ENCODE measurements at regions not wholly inside any gene's neighbourhood (a gene's known extent, or its start where the extent isn't known, plus 50 kb on each side); places are given as distances from the start of the nearest gene placed in this dataset.

DNA sequence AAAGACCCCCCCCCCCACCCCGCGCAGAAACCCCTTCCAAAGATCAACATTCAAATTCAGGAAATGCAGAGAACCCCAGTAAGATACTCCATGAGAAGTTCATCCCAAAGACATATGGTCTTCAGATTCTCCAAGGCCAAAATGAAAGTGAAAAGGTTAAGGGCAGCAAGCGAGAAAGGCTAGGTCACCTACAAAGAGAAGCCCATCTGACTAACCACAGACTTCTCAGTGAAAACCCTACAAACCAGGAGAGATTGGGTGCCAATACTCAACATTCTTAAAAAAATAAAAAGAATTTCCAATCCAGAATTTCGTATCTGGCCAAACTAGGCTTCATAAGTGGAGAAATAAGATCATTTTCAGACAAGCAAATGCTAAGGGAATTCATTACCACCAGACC is 175.2 kb downstream of the RND3 start:
- no peaks in the 10 kb centered on the region for H3K4me1 ChIP-seq (ENCODE audit: insufficient read depth, low read length, poor library complexity, severe bottlenecking)
- peaks cover 9% of the 10 kb centered on the region for H3K9me3 ChIP-seq (ENCODE audit: insufficient read depth, low read depth, low read length)

DNA sequence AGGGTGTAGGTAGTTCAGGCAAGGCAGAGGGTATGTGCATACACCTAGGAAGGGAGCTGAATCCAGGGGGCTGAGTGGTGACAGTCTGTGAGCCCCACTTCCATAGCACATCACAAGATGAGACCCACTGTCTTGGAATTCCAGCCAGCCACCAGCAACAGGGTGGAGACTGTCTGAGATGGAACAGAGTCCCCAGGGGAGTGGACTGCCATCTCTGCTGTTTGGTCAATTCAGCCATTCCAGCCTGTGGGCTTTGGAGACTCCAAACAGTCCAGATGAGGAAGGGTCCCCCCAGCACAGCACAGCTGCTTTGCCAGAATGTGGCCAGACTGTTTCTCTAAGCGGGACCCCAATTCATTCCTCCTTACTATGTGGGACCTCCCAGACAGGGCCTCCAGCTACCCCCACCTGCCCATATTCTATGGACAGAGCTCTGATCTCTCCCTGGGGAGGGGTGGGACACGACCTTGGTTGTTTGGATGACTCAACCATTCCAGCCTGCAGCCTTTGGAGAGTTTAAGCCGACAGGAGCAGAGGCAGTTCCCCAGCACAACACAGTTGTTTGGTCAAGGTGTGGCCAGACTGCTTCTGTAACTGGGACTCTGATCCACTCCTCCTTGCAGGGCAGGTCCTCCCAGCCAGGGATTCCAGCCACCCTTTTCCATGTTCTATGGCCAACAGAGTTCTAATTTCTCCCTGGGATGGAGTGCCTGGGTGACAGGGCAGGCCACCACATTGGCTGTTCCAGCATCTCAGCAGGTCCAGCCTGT is 178.0 kb downstream of the RND3 start:
- Histone ChIP-seq H3K27me3 (ENCODE audit: insufficient read depth, low read length, poor library complexity, severe bottlenecking) (peaks cover 20% of the 10 kb centered on the region), H3K36me3 (ENCODE audit: insufficient read depth, low read length) (no peaks in the 10 kb centered on the region), H3F3A (ENCODE audit: low read depth) (no peaks in the 10 kb centered on the region), H3K9ac (ENCODE audit: low read depth, low read length, poor library complexity, severe bottlenecking) (no peak overlapping the region), H3K9me3 (ENCODE audit: insufficient read depth, low read depth, low read length) (peaks cover 2% of the 10 kb centered on the region; the same call in 1 of the 2 replicates), H3K4me2 (ENCODE audit: low read depth, low read length, poor library complexity, severe bottlenecking) (no peak overlapping the region), H3K4me1 (ENCODE audit: insufficient read depth, low read length, poor library complexity, severe bottlenecking) (no peaks in the 10 kb centered on the region), H2AFZ (ENCODE audit: low read length) (no peak overlapping the region), H3K4me3 (ENCODE audit: low read length, poor library complexity, severe bottlenecking) (no peak overlapping the region), H3K79me2 (ENCODE audit: insufficient read depth, low read length) (no peaks in the 10 kb centered on the region), H3K9me2 (replicated peaks; ENCODE audit: low read depth, low read length) (no peaks in the 10 kb centered on the region), H4K20me1 (ENCODE audit: insufficient read depth, low read length, poor library complexity, severe bottlenecking) (no peaks in the 10 kb centered on the region)
- TF ChIP-seq CTCF (conservative IDR thresholded peaks at IDR 0.05; ENCODE audit: low read length) (no peak), EZH2phosphoT487 (IDR thresholded peaks at IDR 0.05; ENCODE audit: borderline replicate concordance) (no peak)

More for the DNA sequence above, 175.2 kb downstream of the RND3 start:
- H3K9me2 ChIP-seq (replicated peaks; ENCODE audit: low read depth, low read length) = no peaks in the 10 kb centered on the region
- no peaks in the 10 kb centered on the region for H3F3A ChIP-seq (ENCODE audit: low read depth)
- no peak overlapping the region for H2AFZ ChIP-seq (ENCODE audit: low read length)
- H3K27me3 ChIP-seq (ENCODE audit: insufficient read depth, low read length, poor library complexity, severe bottlenecking) = peaks cover 15% of the 10 kb centered on the region
- H3K36me3 ChIP-seq (ENCODE audit: insufficient read depth, low read length) = no peaks in the 10 kb centered on the region
- no peak overlapping the region for H3K4me2 ChIP-seq (ENCODE audit: low read depth, low read length, poor library complexity, severe bottlenecking)
- H3K79me2 ChIP-seq (ENCODE audit: insufficient read depth, low read length) = no peaks in the 10 kb centered on the region
- no peak overlapping the region for H3K4me3 ChIP-seq (ENCODE audit: low read length, poor library complexity, severe bottlenecking)
- no peak overlapping the region for H3K9ac ChIP-seq (ENCODE audit: low read depth, low read length, poor library complexity, severe bottlenecking)
- H4K20me1 ChIP-seq (ENCODE audit: insufficient read depth, low read length, poor library complexity, severe bottlenecking) = no peaks in the 10 kb centered on the region
- TF ChIP-seq EZH2phosphoT487 (IDR thresholded peaks at IDR 0.05; ENCODE audit: borderline replicate concordance) (no peak), CTCF (conservative IDR thresholded peaks at IDR 0.05; ENCODE audit: low read length) (no peak)

- TF ChIP-seq CTCF (conservative IDR thresholded peaks at IDR 0.05; ENCODE audit: low read length) (no peak), EZH2phosphoT487 (IDR thresholded peaks at IDR 0.05; ENCODE audit: borderline replicate concordance) (no peak)
- Histone ChIP-seq H3K4me1 (ENCODE audit: insufficient read depth, low read length, poor library complexity, severe bottlenecking) (no peaks in the 10 kb centered on the region), H2AFZ (ENCODE audit: low read length) (no peak overlapping the region), H3F3A (ENCODE audit: low read depth) (no peaks in the 10 kb centered on the region), H3K27me3 (ENCODE audit: insufficient read depth, low read length, poor library complexity, severe bottlenecking) (peaks cover 20% of the 10 kb centered on the region), H3K79me2 (ENCODE audit: insufficient read depth, low read length) (no peaks in the 10 kb centered on the region), H3K36me3 (ENCODE audit: insufficient read depth, low read length) (no peaks in the 10 kb centered on the region), H3K9me2 (replicated peaks; ENCODE audit: low read depth, low read length) (no peaks in the 10 kb centered on the region), H3K9me3 (ENCODE audit: insufficient read depth, low read depth, low read length) (peaks cover 7% of the 10 kb centered on the region; the same call in 1 of the 2 replicates), H3K4me3 (ENCODE audit: low read length, poor library complexity, severe bottlenecking) (no peak overlapping the region), H3K4me2 (ENCODE audit: low read depth, low read length, poor library complexity, severe bottlenecking) (no peak overlapping the region), H4K20me1 (ENCODE audit: insufficient read depth, low read length, poor library complexity, severe bottlenecking) (no peaks in the 10 kb centered on the region), H3K9ac (ENCODE audit: low read depth, low read length, poor library complexity, severe bottlenecking) (no peak overlapping the region)
Observed at GRCh38 chr2:150307258-150307657, 180.2 kb downstream of the RND3 start.

Data from Loucy (cell line).